ENCODE measurements at regions not wholly inside any gene's neighbourhood (a gene's known extent, or its start where the extent isn't known, plus 50 kb on each side); places are given as distances from the start of the nearest gene placed in this dataset.

DNA sequence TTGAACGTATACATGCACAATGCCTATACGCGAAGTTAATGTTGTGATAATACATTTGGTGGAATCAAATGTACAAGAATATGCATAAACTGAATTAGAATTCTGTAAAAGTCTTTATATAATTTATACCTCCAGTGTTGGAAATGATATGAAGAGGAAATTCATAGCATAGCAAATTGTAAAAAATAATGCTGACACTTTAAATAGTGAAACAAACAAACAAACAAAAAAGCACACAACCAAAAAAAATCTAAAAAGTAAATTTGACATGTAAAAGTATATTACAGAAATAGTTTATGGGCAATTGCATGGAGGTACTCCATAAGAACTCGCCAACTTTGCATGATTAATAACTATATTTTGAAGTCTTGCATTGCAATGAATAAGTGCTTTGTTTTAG lies 780.9 kb downstream of the TBC1D32 start:
- Histone ChIP-seq H2AK5ac (ENCODE audit: insufficient read length, low read length) (no peak overlapping the region), H3K56ac (ENCODE audit: insufficient read length, low read depth, low read length) (no peak overlapping the region), H3K23ac (ENCODE audit: insufficient read length, low read depth, low read length) (no peak overlapping the region), H3K14ac (ENCODE audit: insufficient read depth, low read length) (no peak overlapping the region), H2BK15ac (ENCODE audit: low read depth, low read length) (no peak overlapping the region), H4K8ac (replicated peaks; ENCODE audit: insufficient read length, low read depth, low read length) (no peak overlapping the region), H3K4me1 (ENCODE audit: insufficient read depth, low read length) (no peaks in the 10 kb centered on the region), H4K5ac (ENCODE audit: insufficient read length, low read depth, low read length) (no peak overlapping the region), H3K79me1 (ENCODE audit: insufficient read depth, low read depth, low read length, poor library complexity, severe bottlenecking) (no peaks in the 10 kb centered on the region), H3K27ac (ENCODE audit: insufficient read length, low read depth, low read length) (no peak overlapping the region), H2BK12ac (ENCODE audit: insufficient read length, low read depth, low read length) (no peak overlapping the region), H3K9me3 (ENCODE audit: control insufficient read depth, low read depth, low read length) (no peaks in the 10 kb centered on the region), H3K27me3 (ENCODE audit: insufficient read depth, low read length) (no peaks in the 10 kb centered on the region), H2BK120ac (ENCODE audit: low read depth, low read length, poor library complexity, severe bottlenecking) (no peak overlapping the region), H4K91ac (ENCODE audit: insufficient read length, low read depth, low read length) (no peak overlapping the region), H2BK20ac (ENCODE audit: low read depth, low read length, poor library complexity, severe bottlenecking) (no peak overlapping the region), H4K20me1 (ENCODE audit: control insufficient read depth, insufficient read depth, insufficient read length) (no peaks in the 10 kb centered on the region), H3K18ac (ENCODE audit: insufficient read length, low read depth, low read length) (no peak overlapping the region), H3T11ph (ENCODE audit: low read length) (no peak overlapping the region), H3K79me2 (ENCODE audit: insufficient read depth, low read length) (no peaks in the 10 kb centered on the region), H3K23me2 (ENCODE audit: insufficient read length, low read depth, low read length, poor library complexity, severe bottlenecking) (no peaks in the 10 kb centered on the region), H3K4ac (ENCODE audit: low read depth, low read length) (no peak overlapping the region), H3K9ac (ENCODE audit: extremely low read depth, insufficient read length, low read length) (no peak overlapping the region), H2BK5ac (ENCODE audit: insufficient read length, low read length) (no peak overlapping the region), H2AFZ (ENCODE audit: low read length) (no peak overlapping the region), H3K4me2 (ENCODE audit: insufficient read depth, insufficient read length, low read length) (no peak overlapping the region)
- Mint-ChIP-seq H3K27me3 (ENCODE audit: low read depth) (no peaks in the 10 kb centered on the region), H3K36me3 (ENCODE audit: insufficient read depth in 1 of 3, low read depth in 3 of 3) (no peaks in the 10 kb centered on the region), H3K9me3 (no peaks in the 10 kb centered on the region), H3K27ac (no peak overlapping the region; a peak in 1 of 7 replicates), H3K4me3 (no peak overlapping the region), H3K4me1 (no peaks in the 10 kb centered on the region)
- no CpG with 5 or more reads among the region's 4 CpGs for WGBS (ENCODE audit: extremely low coverage, insufficient read length, low lambda C conversion rate)
- TF ChIP-seq, protein P1, sequence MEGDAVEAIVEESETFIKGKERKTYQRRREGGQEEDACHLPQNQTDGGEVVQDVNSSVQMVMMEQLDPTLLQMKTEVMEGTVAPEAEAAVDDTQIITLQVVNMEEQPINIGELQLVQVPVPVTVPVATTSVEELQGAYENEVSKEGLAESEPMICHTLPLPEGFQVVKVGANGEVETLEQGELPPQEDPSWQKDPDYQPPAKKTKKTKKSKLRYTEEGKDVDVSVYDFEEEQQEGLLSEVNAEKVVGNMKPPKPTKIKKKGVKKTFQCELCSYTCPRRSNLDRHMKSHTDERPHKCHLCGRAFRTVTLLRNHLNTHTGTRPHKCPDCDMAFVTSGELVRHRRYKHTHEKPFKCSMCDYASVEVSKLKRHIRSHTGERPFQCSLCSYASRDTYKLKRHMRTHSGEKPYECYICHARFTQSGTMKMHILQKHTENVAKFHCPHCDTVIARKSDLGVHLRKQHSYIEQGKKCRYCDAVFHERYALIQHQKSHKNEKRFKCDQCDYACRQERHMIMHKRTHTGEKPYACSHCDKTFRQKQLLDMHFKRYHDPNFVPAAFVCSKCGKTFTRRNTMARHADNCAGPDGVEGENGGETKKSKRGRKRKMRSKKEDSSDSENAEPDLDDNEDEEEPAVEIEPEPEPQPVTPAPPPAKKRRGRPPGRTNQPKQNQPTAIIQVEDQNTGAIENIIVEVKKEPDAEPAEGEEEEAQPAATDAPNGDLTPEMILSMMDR (conservative IDR thresholded peaks at IDR 0.05), result no peak
- DNase-seq, result no peak

Measured in H9 (cell line).